Upper lobe of left lung (tissue), 4 donors: ENCODE measurements at regions not wholly inside any gene's neighbourhood (a gene's known extent, or its start where the extent isn't known, plus 50 kb on each side); places are given as distances from the start of the nearest gene placed in this dataset.
"Not testable (repeated sequence)": the region's sequence is repeated elsewhere in the genome, so short reads cannot be mapped to it uniquely, and the experiment has no call there.

ENCODE experiments used
- EP300 ChIP-seq, 4 donors: sonication (generic); formaldehyde crosslinking; IDR thresholded peaks; one replicate each; pipeline ENCODE4 v1.5.1; 2017; ENCODE audit warnings: antibody characterized with exemption in 4 of 4, control low read depth in 2 of 4
- POLR2A ChIP-seq, 4 donors: fragments of 450-650 bp; IDR thresholded peaks; one replicate each; pipeline ENCODE4 v1.5.1; 2016 to 2017; ENCODE audit warnings: antibody characterized with exemption in 4 of 4, mild to moderate bottlenecking in 2 of 4

DNA sequence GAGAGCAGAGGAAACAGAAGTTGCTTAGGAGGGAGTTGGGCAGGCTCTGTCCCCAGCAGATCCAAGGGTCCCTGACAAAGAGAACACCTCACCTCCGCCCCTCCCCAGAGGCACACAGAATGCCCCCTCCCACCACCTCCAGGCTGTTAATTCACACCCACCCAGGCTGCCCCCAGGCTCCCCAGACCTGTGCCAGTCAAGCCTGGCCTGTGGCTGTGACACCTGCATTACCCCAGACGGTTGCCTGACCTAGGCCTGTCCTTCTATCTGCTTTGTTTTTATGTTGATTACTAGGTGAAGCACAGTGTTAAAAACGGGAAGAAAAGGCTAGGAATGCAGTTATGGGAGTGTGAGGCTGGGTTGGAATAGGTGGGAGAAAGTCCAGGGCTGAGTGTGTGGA, 250.8 kb upstream of the PLGLB2 start:
- TF ChIP-seq EP300, POLR2A (IDR thresholded peaks at IDR 0.05): not testable (repeated sequence)
